Fibroblast of upper back skin (primary cell): ENCODE measurements at regions not wholly inside any gene's neighbourhood (a gene's known extent, or its start where the extent isn't known, plus 50 kb on each side); places are given as distances from the start of the nearest gene placed in this dataset.
A peak's percentile ranks its signal among the peaks of the same experiment; 100 is the strongest.
"Not testable (repeated sequence)": the region's sequence is repeated elsewhere in the genome, so short reads cannot be mapped to it uniquely, and the experiment has no call there.

Experiments
- DNase-seq: peaks from one replicate; pipeline ENCODE4 v3.0.0-alpha.2; 2013

GRCh38 chr3:182000447-182000846 lies 288.7 kb downstream of the SOX2 start:
- DNase-seq: no peak

- DNase-seq: no peak
These were observed 293.5 kb downstream of the SOX2 start for GRCh38 chr3:182005219-182005618.

- no peak for DNase-seq
These were observed 294.0 kb downstream of the SOX2 start for GRCh38 chr3:182005701-182006100.

GRCh38 chr3:182006431-182006830 lies 294.7 kb downstream of the SOX2 start:
- DNase-seq: no peak

- DNase-seq: no peak
These were observed 295.7 kb downstream of the SOX2 start for GRCh38 chr3:182007441-182007840.

- DNase-seq: no peak
These were observed 306.6 kb downstream of the SOX2 start for GRCh38 chr3:182018361-182018760.

GRCh38 chr3:182019926-182020325 lies 308.2 kb downstream of the SOX2 start:
- DNase-seq: no peak

- DNase-seq: no peak
These were observed 312.1 kb downstream of the SOX2 start for GRCh38 chr3:182023843-182024242.

GRCh38 chr3:182027366-182027765 lies 315.6 kb downstream of the SOX2 start:
- DNase-seq: peak; percentile 28

- peak; percentile 17 for DNase-seq
These were observed 316.4 kb downstream of the SOX2 start for GRCh38 chr3:182028081-182028480.

GRCh38 chr3:182034231-182034630 lies 322.5 kb downstream of the SOX2 start:
- DNase-seq: not testable (repeated sequence)

- DNase-seq: no peak
These were observed 323.6 kb downstream of the SOX2 start for GRCh38 chr3:182035324-182035723.

- DNase-seq: no peak
These were observed 324.7 kb downstream of the SOX2 start for GRCh38 chr3:182036382-182036781.

GRCh38 chr3:182041668-182042291 lies 330.1 kb downstream of the SOX2 start:
- no peak for DNase-seq

GRCh38 chr3:182045736-182046135 lies 334.0 kb downstream of the SOX2 start:
- DNase-seq: no peak

GRCh38 chr3:182046166-182046764 lies 334.5 kb downstream of the SOX2 start:
- no peak for DNase-seq

- no peak for DNase-seq
These were observed 339.2 kb downstream of the SOX2 start for GRCh38 chr3:182050932-182051331.

- no peak for DNase-seq
These were observed 340.6 kb downstream of the SOX2 start for GRCh38 chr3:182052332-182052731.

GRCh38 chr3:182052757-182053156 lies 341.0 kb downstream of the SOX2 start:
- no peak for DNase-seq

GRCh38 chr3:182058488-182058887 lies 346.8 kb downstream of the SOX2 start:
- DNase-seq: no peak

GRCh38 chr3:182063742-182064141 lies 352.0 kb downstream of the SOX2 start:
- DNase-seq: no peak

GRCh38 chr3:182067423-182067822 lies 355.7 kb downstream of the SOX2 start:
- no peak for DNase-seq

GRCh38 chr3:182078316-182078715 lies 366.6 kb downstream of the SOX2 start:
- DNase-seq: no peak

- no peak for DNase-seq
These were observed 367.2 kb downstream of the SOX2 start for GRCh38 chr3:182078929-182079328.

- no peak for DNase-seq
These were observed 369.4 kb downstream of the SOX2 start for GRCh38 chr3:182081096-182081495.
